CD8-positive, alpha-beta memory T cell (primary cell): ENCODE measurements at regions not wholly inside any gene's neighbourhood (a gene's known extent, or its start where the extent isn't known, plus 50 kb on each side); places are given as distances from the start of the nearest gene placed in this dataset.

Source experiments
- CTCF ChIA-PET: fragments of 350-600 bp; sonication (Branson Sonifier 250); formaldehyde crosslinking; loops from one replicate; lab custom pipeline; 2021; ENCODE audit warnings: antibody characterized with exemption; lab: Charles Lee
- POLR2A ChIA-PET: fragments of 350-600 bp; sonication (Branson Sonifier 250); formaldehyde crosslinking; loops from one replicate; lab custom pipeline; 2021; ENCODE audit warnings: antibody characterized with exemption; lab: Charles Lee
- DNase-seq, 5 donors: peaks; one replicate each; pipeline versions ENCODE4 v3.0.0 to v3.0.0-alpha.2; 2020 to 2022; ENCODE audit warnings: mixed read lengths in 1 of 5
- H3K27ac ChIP-seq: one replicate; pipeline ENCODE4 v1.7.0; 2013; ENCODE audit warnings: low read depth, mild to moderate bottlenecking, low read length, moderate library complexity
- H3K27me3 ChIP-seq: 2 replicates; pipeline ENCODE4 v1.7.0; 2013; ENCODE audit warnings: low read length, mild to moderate bottlenecking; ENCODE audit not compliant: insufficient read depth, poor library complexity, severe bottlenecking
- H3K36me3 ChIP-seq: 2 replicates; pipeline ENCODE4 v1.7.0; 2013; ENCODE audit warnings: mild to moderate bottlenecking, low read length, moderate library complexity; ENCODE audit not compliant: insufficient read depth
- H3K4me1 ChIP-seq: 2 replicates; pipeline ENCODE4 v1.7.0; 2013; ENCODE audit warnings: mild to moderate bottlenecking, low read length, moderate library complexity; ENCODE audit not compliant: insufficient read depth
- H3K4me3 ChIP-seq: 2 replicates; pipeline ENCODE4 v1.7.0; 2013; ENCODE audit warnings: mild to moderate bottlenecking, low read length
- H3K9me3 ChIP-seq: 2 replicates; pipeline ENCODE4 v1.7.0; 2013; ENCODE audit warnings: mild to moderate bottlenecking, low read length
- H3K27ac Mint-ChIP-seq, 8 donors: one replicate each; pipeline ENCODE4 v1.8.0; 2020 to 2021; ENCODE audit warnings: mixed read lengths in 8 of 8, mild to moderate bottlenecking in 6 of 8, inconsistent platforms in 3 of 8, moderate library complexity in 3 of 8
- H3K27me3 Mint-ChIP-seq, 2 donors: one replicate each; pipeline ENCODE4 v1.8.0; 2020 to 2021; ENCODE audit warnings: mixed read lengths in 2 of 2, mild to moderate bottlenecking in 1 of 2, moderate library complexity in 1 of 2
- H3K36me3 Mint-ChIP-seq, 3 donors: one replicate each; pipeline ENCODE4 v1.8.0; 2020 to 2021; ENCODE audit warnings: mixed read lengths in 3 of 3, inconsistent platforms in 1 of 3, mild to moderate bottlenecking in 1 of 3
- H3K4me1 Mint-ChIP-seq, 3 donors: one replicate each; pipeline ENCODE4 v1.8.0; 2020 to 2021; ENCODE audit warnings: mixed read lengths in 3 of 3, inconsistent platforms in 1 of 3, mild to moderate bottlenecking in 1 of 3
- H3K4me3 Mint-ChIP-seq, 7 donors: one replicate each; pipeline ENCODE4 v1.8.0; 2020 to 2021; ENCODE audit warnings: mixed read lengths in 7 of 7, mild to moderate bottlenecking in 6 of 7, moderate library complexity in 4 of 7, inconsistent platforms in 2 of 7
- H3K9me3 Mint-ChIP-seq, 5 donors: one replicate each; pipeline ENCODE4 v1.8.0; 2020 to 2022; ENCODE audit warnings: mixed read lengths in 5 of 5, mild to moderate bottlenecking in 3 of 5, moderate library complexity in 2 of 5, inconsistent platforms in 1 of 5

GRCh38 chr12:47591361-47591791, 114.5 kb downstream of the RPAP3 start:
- CTCF ChIA-PET = no interaction called here

GRCh38 chr12:47590771-47591360, 115.0 kb downstream of the RPAP3 start:
- no peak for DNase-seq
- Histone ChIP-seq H3K4me1 (no peaks in the 10 kb centered on the region), H3K9me3 (no peaks in the 10 kb centered on the region), H3K36me3 (no peaks in the 10 kb centered on the region), H3K27me3 (no peaks in the 10 kb centered on the region), H3K4me3 (no peak overlapping the region), H3K27ac (no peak overlapping the region)
- Mint-ChIP-seq H3K4me3 (no peak overlapping the region), H3K9me3 (no peaks in the 10 kb centered on the region), H3K36me3 (no peaks in the 10 kb centered on the region), H3K27ac (no peak overlapping the region), H3K27me3 (peaks cover 4 to 7% of the 10 kb centered on the region in 2 donors), H3K4me1 (no peaks in the 10 kb centered on the region)
- ChIA-PET CTCF (no interaction called here), POLR2A (no interaction called here)

More at GRCh38 chr12:47591361-47591791, 114.5 kb downstream of the RPAP3 start:
- H3K4me3 Mint-ChIP-seq = no peak overlapping the region
- POLR2A ChIA-PET = no interaction called here
- H3K27me3 ChIP-seq = no peaks in the 10 kb centered on the region
- DNase-seq = no peak
- peaks cover 0 to 2% (median 0%) of the 10 kb centered on the region in 3 donors for H3K36me3 Mint-ChIP-seq
- H3K27ac Mint-ChIP-seq = no peak overlapping the region
- no peak overlapping the region for H3K27ac ChIP-seq
- no peaks in the 10 kb centered on the region for H3K4me1 ChIP-seq
- no peaks in the 10 kb centered on the region for H3K4me1 Mint-ChIP-seq
- peaks cover 4 to 7% of the 10 kb centered on the region in 2 donors for H3K27me3 Mint-ChIP-seq
- H3K36me3 ChIP-seq = no peaks in the 10 kb centered on the region
- no peak overlapping the region for H3K4me3 ChIP-seq
- no peaks in the 10 kb centered on the region for H3K9me3 ChIP-seq
- H3K9me3 Mint-ChIP-seq = no peaks in the 10 kb centered on the region

GRCh38 chr12:47586952-47587669, 118.7 kb downstream of the RPAP3 start:
- no peak overlapping the region for H3K4me3 Mint-ChIP-seq
- Histone ChIP-seq H3K4me3 (no peak overlapping the region), H3K27ac (no peak overlapping the region), H3K27me3 (no peaks in the 10 kb centered on the region), H3K9me3 (no peaks in the 10 kb centered on the region), H3K4me1 (no peaks in the 10 kb centered on the region), H3K36me3 (no peaks in the 10 kb centered on the region)
- H3K4me1 Mint-ChIP-seq = no peaks in the 10 kb centered on the region
- H3K9me3 Mint-ChIP-seq = peaks cover 0 to 2% (median 0%) of the 10 kb centered on the region in 5 donors
- ChIA-PET CTCF (no interaction called here), POLR2A (no interaction called here)
- H3K27ac Mint-ChIP-seq = peak overlapping the region in 1 of 8 donors; percentile 4
- no peak for DNase-seq
- H3K27me3 Mint-ChIP-seq = peaks cover 9 to 29% of the 10 kb centered on the region in 2 donors
- H3K36me3 Mint-ChIP-seq = peaks cover 0 to 5% (median 2%) of the 10 kb centered on the region in 3 donors

GRCh38 chr12:47585507-47585906, 120.3 kb downstream of the RPAP3 start:
- Histone ChIP-seq H3K27ac (no peak overlapping the region), H3K4me3 (no peak overlapping the region), H3K4me1 (no peaks in the 10 kb centered on the region), H3K36me3 (no peaks in the 10 kb centered on the region), H3K9me3 (no peaks in the 10 kb centered on the region), H3K27me3 (no peaks in the 10 kb centered on the region)
- H3K27me3 Mint-ChIP-seq = peaks cover 6 to 31% of the 10 kb centered on the region in 2 donors
- H3K27ac Mint-ChIP-seq = no peak overlapping the region
- no peaks in the 10 kb centered on the region for H3K4me1 Mint-ChIP-seq
- H3K9me3 Mint-ChIP-seq = peaks cover 0 to 2% (median 0%) of the 10 kb centered on the region in 5 donors
- DNase-seq = no peak
- peaks cover 0 to 5% (median 2%) of the 10 kb centered on the region in 3 donors for H3K36me3 Mint-ChIP-seq
- ChIA-PET CTCF (no interaction called here), POLR2A (no interaction called here)
- H3K4me3 Mint-ChIP-seq = no peak overlapping the region

GRCh38 chr12:47578836-47579235, 127.0 kb downstream of the RPAP3 start:
- H3K9me3 Mint-ChIP-seq = peaks cover 0 to 2% (median 0%) of the 10 kb centered on the region in 5 donors
- DNase-seq = no peak
- no peak overlapping the region for H3K27ac ChIP-seq
- H3K27me3 Mint-ChIP-seq = peaks cover 16 to 38% of the 10 kb centered on the region in 2 donors
- H3K4me3 ChIP-seq = no peak overlapping the region
- H3K36me3 Mint-ChIP-seq = peaks cover 0 to 5% (median 2%) of the 10 kb centered on the region in 3 donors
- CTCF ChIA-PET = no interaction called here
- H3K27me3 ChIP-seq = no peaks in the 10 kb centered on the region
- POLR2A ChIA-PET = no interaction called here
- H3K9me3 ChIP-seq = no peaks in the 10 kb centered on the region
- H3K4me3 Mint-ChIP-seq = no peak overlapping the region
- no peaks in the 10 kb centered on the region for H3K4me1 Mint-ChIP-seq
- no peaks in the 10 kb centered on the region for H3K36me3 ChIP-seq
- H3K4me1 ChIP-seq = no peaks in the 10 kb centered on the region
- no peak overlapping the region for H3K27ac Mint-ChIP-seq

GRCh38 chr12:47577206-47577989, 128.4 kb downstream of the RPAP3 start:
- Mint-ChIP-seq H3K27me3 (peaks cover 12 to 26% of the 10 kb centered on the region in 2 donors), H3K4me3 (no peak overlapping the region), H3K27ac (no peak overlapping the region), H3K4me1 (no peaks in the 10 kb centered on the region), H3K36me3 (no peaks in the 10 kb centered on the region), H3K9me3 (no peaks in the 10 kb centered on the region)
- Histone ChIP-seq H3K4me1 (no peaks in the 10 kb centered on the region), H3K4me3 (no peak overlapping the region), H3K9me3 (no peaks in the 10 kb centered on the region), H3K27ac (no peak overlapping the region), H3K36me3 (no peaks in the 10 kb centered on the region), H3K27me3 (no peaks in the 10 kb centered on the region)
- no peak for DNase-seq
- CTCF ChIA-PET = no interaction called here
- POLR2A ChIA-PET = no interaction called here

GRCh38 chr12:47576289-47576945, 129.4 kb downstream of the RPAP3 start:
- DNase-seq = no peak
- no peaks in the 10 kb centered on the region for H3K4me1 ChIP-seq
- no peaks in the 10 kb centered on the region for H3K27me3 ChIP-seq
- H3K36me3 ChIP-seq = no peaks in the 10 kb centered on the region
- POLR2A ChIA-PET = no interaction called here
- H3K27me3 Mint-ChIP-seq = peaks cover 11 to 21% of the 10 kb centered on the region in 2 donors
- no peak overlapping the region for H3K4me3 ChIP-seq
- H3K36me3 Mint-ChIP-seq = no peaks in the 10 kb centered on the region
- no peak overlapping the region for H3K4me3 Mint-ChIP-seq
- no peaks in the 10 kb centered on the region for H3K9me3 ChIP-seq
- H3K27ac ChIP-seq = no peak overlapping the region
- CTCF ChIA-PET = no interaction called here
- no peaks in the 10 kb centered on the region for H3K9me3 Mint-ChIP-seq
- H3K4me1 Mint-ChIP-seq = no peaks in the 10 kb centered on the region
- no peak overlapping the region for H3K27ac Mint-ChIP-seq
